ENCODE measurements at regions not wholly inside any gene's neighbourhood (a gene's known extent, or its start where the extent isn't known, plus 50 kb on each side); places are given as distances from the start of the nearest gene placed in this dataset.

- no peak overlapping the region for H3K27ac Mint-ChIP-seq
- H3K4me1 Mint-ChIP-seq (ENCODE audit: low read depth), result no peaks in the 10 kb centered on the region
- no peak for DNase-seq
- no peaks in the 10 kb centered on the region for H3K36me3 Mint-ChIP-seq (ENCODE audit: low read depth)
- H3K4me3 Mint-ChIP-seq, result no peak overlapping the region
- H3K9me3 Mint-ChIP-seq, result peaks cover 55% of the 10 kb centered on the region
- H3K27me3 Mint-ChIP-seq, result no peaks in the 10 kb centered on the region
Measured at GRCh38 chr3:118354556-118354955, 680.1 kb downstream of the IGSF11 start.

DNA sequence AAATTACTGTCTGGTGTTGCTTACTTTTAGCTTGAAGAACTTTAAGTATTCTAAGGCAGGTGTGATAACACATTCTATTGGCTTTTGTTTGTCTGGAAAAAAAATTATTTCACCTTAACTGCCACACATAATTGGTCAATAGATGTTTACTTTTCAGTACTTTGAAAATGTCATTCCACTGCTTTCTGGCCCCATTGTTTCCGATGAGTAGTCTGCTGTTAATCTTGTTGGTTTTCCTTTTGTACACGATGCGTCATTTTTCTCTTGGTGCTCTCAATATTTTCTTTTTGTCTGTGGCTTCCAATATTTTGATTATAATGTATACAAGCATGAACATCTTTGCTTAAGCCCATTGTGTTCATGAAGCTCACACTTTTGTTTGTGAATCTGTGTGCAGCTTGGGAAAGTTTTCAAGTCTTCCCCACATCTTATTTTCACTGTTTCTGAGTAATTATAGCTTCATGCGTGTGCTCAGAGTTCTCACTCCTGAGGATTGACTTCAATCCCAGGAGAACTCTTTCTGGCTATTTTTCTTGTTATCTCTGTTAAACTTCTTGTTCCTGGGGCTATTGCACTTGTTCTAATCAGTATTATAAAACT, 664.7 kb downstream of the IGSF11 start:
- H3K27ac Mint-ChIP-seq, result no peak overlapping the region
- no peaks in the 10 kb centered on the region for H3K27me3 Mint-ChIP-seq
- peaks cover 15% of the 10 kb centered on the region for H3K9me3 Mint-ChIP-seq
- no peak for DNase-seq
- no peaks in the 10 kb centered on the region for H3K36me3 Mint-ChIP-seq (ENCODE audit: low read depth)
- no peak overlapping the region for H3K4me3 Mint-ChIP-seq
- H3K4me1 Mint-ChIP-seq (ENCODE audit: low read depth), result no peaks in the 10 kb centered on the region

GRCh38 chr3:118380576-118380975, 654.1 kb downstream of the IGSF11 start:
- no peak overlapping the region for H3K4me3 Mint-ChIP-seq
- peaks cover 11% of the 10 kb centered on the region for H3K9me3 Mint-ChIP-seq
- no peaks in the 10 kb centered on the region for H3K36me3 Mint-ChIP-seq (ENCODE audit: low read depth)
- H3K4me1 Mint-ChIP-seq (ENCODE audit: low read depth), result no peaks in the 10 kb centered on the region
- H3K27ac Mint-ChIP-seq, result no peak overlapping the region
- H3K27me3 Mint-ChIP-seq, result no peaks in the 10 kb centered on the region
- DNase-seq, result no peak

DNA sequence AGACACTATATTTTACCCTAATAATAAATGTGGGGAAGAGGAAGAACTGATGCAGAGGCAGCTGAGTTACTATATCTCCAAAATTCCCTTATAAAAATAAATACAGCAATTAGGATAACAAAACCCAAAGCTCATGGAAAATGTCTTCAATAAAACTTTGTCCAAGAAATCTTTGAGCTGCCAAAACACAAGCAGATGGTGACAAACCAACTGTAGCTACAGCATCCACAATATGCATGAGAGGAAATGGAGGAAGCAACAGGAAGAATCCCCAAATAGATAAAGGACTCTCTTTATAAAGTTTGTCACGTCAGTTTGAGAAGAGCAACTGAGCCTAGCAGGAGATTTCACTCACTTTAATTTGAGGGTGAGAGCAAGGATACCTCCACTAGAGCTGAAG, 638.2 kb downstream of the IGSF11 start:
- Mint-ChIP-seq H3K27ac (no peak overlapping the region), H3K36me3 (ENCODE audit: low read depth) (no peaks in the 10 kb centered on the region), H3K4me3 (no peak overlapping the region), H3K4me1 (ENCODE audit: low read depth) (no peaks in the 10 kb centered on the region), H3K9me3 (no peaks in the 10 kb centered on the region), H3K27me3 (no peaks in the 10 kb centered on the region)
- no peak for DNase-seq

DNA sequence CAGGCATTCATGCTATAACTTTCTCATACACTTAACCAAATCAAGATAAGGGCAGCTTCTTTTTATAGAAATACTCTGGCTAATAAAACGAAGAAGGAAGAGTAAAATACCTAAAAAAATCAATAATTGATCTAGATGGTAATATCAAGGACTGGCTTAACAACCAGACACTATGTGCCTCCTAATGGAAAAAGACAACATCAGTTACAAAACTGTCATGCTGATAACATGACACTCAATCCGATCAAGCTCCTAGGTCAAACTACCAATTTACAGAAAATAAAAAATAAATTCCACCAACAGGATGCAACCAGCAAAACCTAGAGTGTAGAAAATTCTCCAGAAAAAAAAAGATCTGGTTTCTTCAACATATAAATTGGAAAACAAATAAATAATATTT, 634.6 kb downstream of the IGSF11 start:
- no peak overlapping the region for H3K4me3 Mint-ChIP-seq

GRCh38 chr3:118400886-118401285, 633.8 kb downstream of the IGSF11 start:
- no peaks in the 10 kb centered on the region for H3K36me3 Mint-ChIP-seq (ENCODE audit: low read depth)
- no peak for DNase-seq
- H3K4me1 Mint-ChIP-seq (ENCODE audit: low read depth), result no peaks in the 10 kb centered on the region
- peaks cover 4% of the 10 kb centered on the region for H3K9me3 Mint-ChIP-seq
- no peak overlapping the region for H3K4me3 Mint-ChIP-seq
- H3K27me3 Mint-ChIP-seq, result no peaks in the 10 kb centered on the region
- no peak overlapping the region for H3K27ac Mint-ChIP-seq

More for the DNA sequence above, 634.6 kb downstream of the IGSF11 start:
- no peak for DNase-seq
- no peaks in the 10 kb centered on the region for H3K36me3 Mint-ChIP-seq (ENCODE audit: low read depth)
- H3K27ac Mint-ChIP-seq, result no peak overlapping the region
- H3K4me1 Mint-ChIP-seq (ENCODE audit: low read depth), result no peaks in the 10 kb centered on the region
- H3K9me3 Mint-ChIP-seq, result peaks cover 4% of the 10 kb centered on the region
- H3K27me3 Mint-ChIP-seq, result no peaks in the 10 kb centered on the region

GRCh38 chr3:118401887-118402286, 632.8 kb downstream of the IGSF11 start:
- Mint-ChIP-seq H3K27ac (no peak overlapping the region), H3K4me3 (no peak overlapping the region), H3K36me3 (ENCODE audit: low read depth) (no peaks in the 10 kb centered on the region), H3K27me3 (no peaks in the 10 kb centered on the region), H3K4me1 (ENCODE audit: low read depth) (no peaks in the 10 kb centered on the region), H3K9me3 (peaks cover 8% of the 10 kb centered on the region)
- no peak for DNase-seq

GRCh38 chr3:118402971-118403370, 631.7 kb downstream of the IGSF11 start:
- DNase-seq, result no peak
- H3K27me3 Mint-ChIP-seq, result no peaks in the 10 kb centered on the region
- no peak overlapping the region for H3K4me3 Mint-ChIP-seq
- H3K36me3 Mint-ChIP-seq (ENCODE audit: low read depth), result no peaks in the 10 kb centered on the region
- H3K27ac Mint-ChIP-seq, result no peak overlapping the region
- no peaks in the 10 kb centered on the region for H3K4me1 Mint-ChIP-seq (ENCODE audit: low read depth)
- peaks cover 10% of the 10 kb centered on the region for H3K9me3 Mint-ChIP-seq

GRCh38 chr3:118406562-118406961, 628.1 kb downstream of the IGSF11 start:
- Mint-ChIP-seq H3K27ac (no peak overlapping the region), H3K36me3 (ENCODE audit: low read depth) (no peaks in the 10 kb centered on the region), H3K27me3 (no peaks in the 10 kb centered on the region), H3K9me3 (peaks cover 10% of the 10 kb centered on the region), H3K4me3 (no peak overlapping the region), H3K4me1 (ENCODE audit: low read depth) (no peaks in the 10 kb centered on the region)
- DNase-seq, result no peak

GRCh38 chr3:118408431-118408830, 626.2 kb downstream of the IGSF11 start:
- no peaks in the 10 kb centered on the region for H3K4me1 Mint-ChIP-seq (ENCODE audit: low read depth)
- no peaks in the 10 kb centered on the region for H3K36me3 Mint-ChIP-seq (ENCODE audit: low read depth)

GRCh38 chr3:118412503-118412902, 622.1 kb downstream of the IGSF11 start:
- Mint-ChIP-seq H3K27me3 (no peaks in the 10 kb centered on the region), H3K36me3 (ENCODE audit: low read depth) (no peaks in the 10 kb centered on the region), H3K4me3 (no peak overlapping the region), H3K27ac (no peak overlapping the region), H3K4me1 (ENCODE audit: low read depth) (no peaks in the 10 kb centered on the region), H3K9me3 (peaks cover 12% of the 10 kb centered on the region)
- DNase-seq, result no peak

More at GRCh38 chr3:118408431-118408830, 626.2 kb downstream of the IGSF11 start:
- no peak for DNase-seq
- Mint-ChIP-seq H3K4me3 (no peak overlapping the region), H3K9me3 (peaks cover 10% of the 10 kb centered on the region), H3K27me3 (no peaks in the 10 kb centered on the region), H3K27ac (no peak overlapping the region)

DNA sequence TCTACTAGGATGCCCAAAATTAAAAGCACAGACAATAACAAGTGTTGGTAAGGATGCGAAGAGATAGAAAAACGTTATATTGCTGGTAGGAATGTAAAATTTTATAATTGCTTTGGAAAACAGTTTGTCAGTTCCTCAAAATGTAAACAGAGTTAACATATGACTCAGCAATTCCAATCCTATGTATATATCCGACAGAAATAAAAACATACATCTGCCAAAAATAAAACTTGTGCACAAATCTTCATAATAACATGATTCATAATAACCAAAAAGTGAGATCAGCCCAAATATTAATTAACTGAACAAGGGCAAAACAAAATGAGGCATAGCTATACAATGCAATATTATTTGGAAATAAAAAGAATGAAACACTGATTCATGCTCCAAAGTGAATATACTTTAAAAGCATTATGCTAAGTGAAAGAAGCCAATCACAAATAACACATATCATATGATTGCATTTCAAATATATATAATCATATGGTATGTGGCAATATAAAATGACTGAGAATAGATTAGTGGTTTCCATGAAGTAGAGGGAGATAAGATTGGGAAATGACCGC, 609.3 kb downstream of the IGSF11 start:
- Mint-ChIP-seq H3K9me3 (peaks cover 5% of the 10 kb centered on the region), H3K4me3 (no peak overlapping the region), H3K27me3 (no peaks in the 10 kb centered on the region), H3K27ac (no peak overlapping the region), H3K36me3 (ENCODE audit: low read depth) (no peaks in the 10 kb centered on the region), H3K4me1 (ENCODE audit: low read depth) (no peaks in the 10 kb centered on the region)
- DNase-seq, result no peak

- no peak for DNase-seq
- Mint-ChIP-seq H3K36me3 (ENCODE audit: low read depth) (no peaks in the 10 kb centered on the region), H3K4me3 (no peak overlapping the region), H3K9me3 (peaks cover 3% of the 10 kb centered on the region), H3K27me3 (no peaks in the 10 kb centered on the region), H3K27ac (no peak overlapping the region), H3K4me1 (ENCODE audit: low read depth) (no peaks in the 10 kb centered on the region)
Measured at GRCh38 chr3:118433825-118434224, 600.8 kb downstream of the IGSF11 start.

GRCh38 chr3:118435851-118436350, 598.7 kb downstream of the IGSF11 start:
- no peak overlapping the region for H3K4me3 Mint-ChIP-seq
- peaks cover 3% of the 10 kb centered on the region for H3K9me3 Mint-ChIP-seq
- no peaks in the 10 kb centered on the region for H3K4me1 Mint-ChIP-seq (ENCODE audit: low read depth)
- H3K27ac Mint-ChIP-seq, result no peak overlapping the region
- H3K36me3 Mint-ChIP-seq (ENCODE audit: low read depth), result no peaks in the 10 kb centered on the region
- no peaks in the 10 kb centered on the region for H3K27me3 Mint-ChIP-seq
- DNase-seq, result no peak

GRCh38 chr3:118436697-118437262, 597.9 kb downstream of the IGSF11 start:
- Mint-ChIP-seq H3K36me3 (ENCODE audit: low read depth) (no peaks in the 10 kb centered on the region), H3K9me3 (peaks cover 3% of the 10 kb centered on the region), H3K27me3 (no peaks in the 10 kb centered on the region), H3K27ac (no peak overlapping the region), H3K4me3 (no peak overlapping the region), H3K4me1 (ENCODE audit: low read depth) (no peaks in the 10 kb centered on the region)
- no peak for DNase-seq
